ENCODE measurements at regions not wholly inside any gene's neighbourhood (a gene's known extent, or its start where the extent isn't known, plus 50 kb on each side); places are given as distances from the start of the nearest gene placed in this dataset.

GRCh38 chr11:35057926-35058668, 80.9 kb upstream of the CD44 start:
- TF ChIP-seq EZH2 (optimal IDR thresholded peaks at IDR 0.05; ENCODE audit: low read depth, low read length) (no peak), CTCF (IDR thresholded peaks at IDR 0.05; ENCODE audit: low read length) (no peak)
